Keratinocyte (primary cell): ENCODE measurements at regions not wholly inside any gene's neighbourhood (a gene's known extent, or its start where the extent isn't known, plus 50 kb on each side); places are given as distances from the start of the nearest gene placed in this dataset.

ENCODE experiments used
- CTCF ChIP-seq, 3 experiments: IDR thresholded peaks in 1 of 3; conservative IDR thresholded peaks in 1 of 3; optimal IDR thresholded peaks in 1 of 3; 2 replicates in 2 of 3; 3 replicates in 1 of 3; pipeline versions ENCODE3 to v1.5.1; 2011; ENCODE audit warnings: low read length in 3 of 3, mild to moderate bottlenecking in 3 of 3, moderate library complexity in 2 of 3, control low read depth in 1 of 3, inconsistent platforms in 1 of 3; ENCODE audit not compliant: insufficient read depth in 2 of 3; ENCODE audit errors: extremely low read depth in 1 of 3
- EZH2 ChIP-seq: IDR thresholded peaks from one replicate; pipeline ENCODE4 v1.6.1; 2012; ENCODE audit warnings: inconsistent platforms, mild to moderate bottlenecking, low read length, moderate library complexity

- TF ChIP-seq EZH2 (no peak), CTCF (optimal IDR thresholded peaks at IDR 0.05 in 1 of 3, IDR thresholded peaks at IDR 0.05 in 1 of 3, conservative IDR thresholded peaks at IDR 0.05 in 1 of 3; ENCODE audit: extremely low read depth in 1 of 3, insufficient read depth in 2 of 3, low read length in 3 of 3) (no peak)
Observed at GRCh38 chr13:73189776-73190175, 131.0 kb downstream of the KLF5 start.
